ENCODE measurements at regions not wholly inside any gene's neighbourhood (a gene's known extent, or its start where the extent isn't known, plus 50 kb on each side); places are given as distances from the start of the nearest gene placed in this dataset.

DNA sequence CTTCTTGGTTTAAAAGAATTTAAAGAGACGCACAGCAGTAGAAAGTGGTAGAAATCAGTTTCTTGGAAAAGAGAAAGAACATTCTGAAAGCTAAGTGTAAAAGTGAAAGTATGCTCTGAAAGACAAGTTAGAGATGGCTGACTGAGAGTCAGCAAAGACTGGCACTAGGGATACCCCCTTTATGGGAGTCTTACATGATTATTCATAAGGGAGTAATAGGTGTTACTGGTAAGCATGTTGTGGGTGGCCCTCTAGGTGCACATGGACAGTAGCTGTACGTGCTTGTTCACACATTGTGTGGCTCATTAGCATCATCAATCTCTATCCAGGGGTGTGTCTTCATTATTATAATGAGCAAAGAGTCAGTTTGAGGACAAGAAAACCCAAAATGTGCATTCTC lies 816.2 kb downstream of the CBLN2 start (continued):
- TF ChIP-seq, protein P1, sequence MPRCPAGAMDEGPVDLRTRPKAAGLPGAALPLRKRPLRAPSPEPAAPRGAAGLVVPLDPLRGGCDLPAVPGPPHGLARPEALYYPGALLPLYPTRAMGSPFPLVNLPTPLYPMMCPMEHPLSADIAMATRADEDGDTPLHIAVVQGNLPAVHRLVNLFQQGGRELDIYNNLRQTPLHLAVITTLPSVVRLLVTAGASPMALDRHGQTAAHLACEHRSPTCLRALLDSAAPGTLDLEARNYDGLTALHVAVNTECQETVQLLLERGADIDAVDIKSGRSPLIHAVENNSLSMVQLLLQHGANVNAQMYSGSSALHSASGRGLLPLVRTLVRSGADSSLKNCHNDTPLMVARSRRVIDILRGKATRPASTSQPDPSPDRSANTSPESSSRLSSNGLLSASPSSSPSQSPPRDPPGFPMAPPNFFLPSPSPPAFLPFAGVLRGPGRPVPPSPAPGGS (CRISPR knock-in tag; IDR thresholded peaks at IDR 0.05), result no peak
- TF ChIP-seq MBNL3 (CRISPR knock-in tag; conservative IDR thresholded peaks at IDR 0.05) (no peak), SMC3 (IDR thresholded peaks at IDR 0.05; ENCODE audit: low read length) (no peak), XRCC5 (optimal IDR thresholded peaks at IDR 0.05; ENCODE audit: low read length) (no peak), YEATS4 (CRISPR knock-in tag; IDR thresholded peaks at IDR 0.05; ENCODE audit: borderline replicate concordance) (no peak), TEAD3 (CRISPR knock-in tag; optimal IDR thresholded peaks at IDR 0.05; ENCODE audit: borderline replicate concordance) (no peak), SATB2 (CRISPR knock-in tag; IDR thresholded peaks at IDR 0.05) (no peak), NFKBIZ (CRISPR knock-in tag; IDR thresholded peaks at IDR 0.05) (no peak), ZNF33A (CRISPR knock-in tag; IDR thresholded peaks at IDR 0.05; ENCODE audit: borderline replicate concordance) (no peak)
- TF ChIP-seq, protein P2, sequence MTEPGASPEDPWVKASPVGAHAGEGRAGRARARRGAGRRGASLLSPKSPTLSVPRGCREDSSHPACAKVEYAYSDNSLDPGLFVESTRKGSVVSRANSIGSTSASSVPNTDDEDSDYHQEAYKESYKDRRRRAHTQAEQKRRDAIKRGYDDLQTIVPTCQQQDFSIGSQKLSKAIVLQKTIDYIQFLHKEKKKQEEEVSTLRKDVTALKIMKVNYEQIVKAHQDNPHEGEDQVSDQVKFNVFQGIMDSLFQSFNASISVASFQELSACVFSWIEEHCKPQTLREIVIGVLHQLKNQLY (CRISPR knock-in tag; IDR thresholded peaks at IDR 0.05), result no peak

DNA sequence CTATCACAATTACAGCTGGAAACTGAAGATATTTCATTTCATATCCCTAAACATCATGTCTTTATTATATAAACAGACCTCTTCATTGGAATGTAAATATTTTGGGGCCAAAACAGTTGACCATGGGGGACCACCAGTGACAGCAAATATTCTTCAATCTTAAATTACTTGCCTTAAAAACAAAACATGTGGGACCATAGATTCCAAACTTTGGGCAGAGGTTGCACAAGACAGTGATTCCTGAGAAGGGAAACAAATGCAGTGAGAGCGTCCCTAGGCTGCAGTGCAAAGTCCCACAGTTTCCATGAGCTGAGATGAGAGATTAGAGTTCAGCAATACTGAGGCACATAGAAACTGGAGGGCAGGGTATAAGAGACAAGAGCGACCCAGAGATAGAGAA lies 818.9 kb downstream of the CBLN2 start:
- in situ Hi-C loops (cut with HindIII; ENCODE audit: extremely low pct_ligation_motif_present, low pct_unique_long_range_greater_than_20kb), result no loop called here
- BruUV-seq (replicated peaks), result no TSS peak
- POLR2A ChIA-PET, result no interaction called here
- Histone ChIP-seq H3K9ac (ENCODE audit: insufficient read depth, low read depth, low read length) (no peak overlapping the region), H3K9me3 (ENCODE audit: low read length) (no peaks in the 10 kb centered on the region), H4K20me1 (ENCODE audit: insufficient read depth, low read length) (no peaks in the 10 kb centered on the region), H3K36me3 (replicated peaks in 1 of 2; ENCODE audit: control insufficient read depth in 1 of 2, insufficient read depth in 2 of 2, low read length in 2 of 2) (no peaks in the 10 kb centered on the region), H2AFZ (ENCODE audit: low read length) (no peak overlapping the region), H3K4me3 (replicated peaks in 1 of 3; ENCODE audit: insufficient read depth in 1 of 3, low read depth in 2 of 3, low read length in 3 of 3) (no peak overlapping the region), H3K27ac (ENCODE audit: extremely low read length, insufficient read depth, low read length) (no peak overlapping the region), H3K4me2 (ENCODE audit: low read depth, low read length) (no peak overlapping the region), H3K4me1 (ENCODE audit: insufficient read depth, low read length) (no peaks in the 10 kb centered on the region), H3K79me2 (ENCODE audit: insufficient read depth, low read length) (no peaks in the 10 kb centered on the region), H3K27me3 (ENCODE audit: control insufficient read depth in 1 of 2, insufficient read depth in 2 of 2, low read length in 2 of 2) (no peaks in the 10 kb centered on the region)
- ATAC-seq, result no peak
- intact Hi-C loops (cut with micrococcal nuclease; ENCODE audit: unreplicated experiment), result no loop called here
- CTCF ChIA-PET (ENCODE audit: low intra/inter-chr PET ratio, low total read pairs), result no interaction called here
- WGBS (ENCODE audit: low lambda C conversion rate), result 2% methylated on average over 2 of the region's 2 CpGs
- TF ChIP-seq HNRNPH1 (optimal IDR thresholded peaks at IDR 0.05; ENCODE audit: low read depth, low read length) (no peak), HES4 (CRISPR knock-in tag; IDR thresholded peaks at IDR 0.05; ENCODE audit: borderline replicate concordance) (no peak), ARNTL (CRISPR knock-in tag; IDR thresholded peaks at IDR 0.05) (no peak), ZNF577 (CRISPR knock-in tag; IDR thresholded peaks at IDR 0.05; ENCODE audit: borderline replicate concordance, low read depth) (no peak)
- TF ChIP-seq, protein P3, sequence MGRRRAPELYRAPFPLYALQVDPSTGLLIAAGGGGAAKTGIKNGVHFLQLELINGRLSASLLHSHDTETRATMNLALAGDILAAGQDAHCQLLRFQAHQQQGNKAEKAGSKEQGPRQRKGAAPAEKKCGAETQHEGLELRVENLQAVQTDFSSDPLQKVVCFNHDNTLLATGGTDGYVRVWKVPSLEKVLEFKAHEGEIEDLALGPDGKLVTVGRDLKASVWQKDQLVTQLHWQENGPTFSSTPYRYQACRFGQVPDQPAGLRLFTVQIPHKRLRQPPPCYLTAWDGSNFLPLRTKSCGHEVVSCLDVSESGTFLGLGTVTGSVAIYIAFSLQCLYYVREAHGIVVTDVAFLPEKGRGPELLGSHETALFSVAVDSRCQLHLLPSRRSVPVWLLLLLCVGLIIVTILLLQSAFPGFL (CRISPR knock-in tag; IDR thresholded peaks at IDR 0.05), result no peak
- TF ChIP-seq, protein P4, sequence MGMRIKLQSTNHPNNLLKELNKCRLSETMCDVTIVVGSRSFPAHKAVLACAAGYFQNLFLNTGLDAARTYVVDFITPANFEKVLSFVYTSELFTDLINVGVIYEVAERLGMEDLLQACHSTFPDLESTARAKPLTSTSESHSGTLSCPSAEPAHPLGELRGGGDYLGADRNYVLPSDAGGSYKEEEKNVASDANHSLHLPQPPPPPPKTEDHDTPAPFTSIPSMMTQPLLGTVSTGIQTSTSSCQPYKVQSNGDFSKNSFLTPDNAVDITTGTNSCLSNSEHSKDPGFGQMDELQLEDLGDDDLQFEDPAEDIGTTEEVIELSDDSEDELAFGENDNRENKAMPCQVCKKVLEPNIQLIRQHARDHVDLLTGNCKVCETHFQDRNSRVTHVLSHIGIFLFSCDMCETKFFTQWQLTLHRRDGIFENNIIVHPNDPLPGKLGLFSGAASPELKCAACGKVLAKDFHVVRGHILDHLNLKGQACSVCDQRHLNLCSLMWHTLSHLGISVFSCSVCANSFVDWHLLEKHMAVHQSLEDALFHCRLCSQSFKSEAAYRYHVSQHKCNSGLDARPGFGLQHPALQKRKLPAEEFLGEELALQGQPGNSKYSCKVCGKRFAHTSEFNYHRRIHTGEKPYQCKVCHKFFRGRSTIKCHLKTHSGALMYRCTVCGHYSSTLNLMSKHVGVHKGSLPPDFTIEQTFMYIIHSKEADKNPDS (CRISPR knock-in tag; IDR thresholded peaks at IDR 0.05), result no peak
- TF ChIP-seq, protein P5, sequence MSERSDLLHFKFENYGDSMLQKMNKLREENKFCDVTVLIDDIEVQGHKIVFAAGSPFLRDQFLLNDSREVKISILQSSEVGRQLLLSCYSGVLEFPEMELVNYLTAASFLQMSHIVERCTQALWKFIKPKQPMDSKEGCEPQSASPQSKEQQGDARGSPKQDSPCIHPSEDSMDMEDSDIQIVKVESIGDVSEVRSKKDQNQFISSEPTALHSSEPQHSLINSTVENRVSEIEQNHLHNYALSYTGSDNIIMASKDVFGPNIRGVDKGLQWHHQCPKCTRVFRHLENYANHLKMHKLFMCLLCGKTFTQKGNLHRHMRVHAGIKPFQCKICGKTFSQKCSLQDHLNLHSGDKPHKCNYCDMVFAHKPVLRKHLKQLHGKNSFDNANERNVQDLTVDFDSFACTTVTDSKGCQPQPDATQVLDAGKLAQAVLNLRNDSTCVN (CRISPR knock-in tag; IDR thresholded peaks at IDR 0.05; ENCODE audit: borderline replicate concordance), result no peak
- FAIRE-seq, result no peak
- DNase-seq (ENCODE audit: low spot score), result no peak

Data from HepG2 (cell line).